HepG2 (cell line): ENCODE measurements at regions not wholly inside any gene's neighbourhood (a gene's known extent, or its start where the extent isn't known, plus 50 kb on each side); places are given as distances from the start of the nearest gene placed in this dataset.

Experiments
- ATAC-seq: fragments of 200-7000 bp; cut with Tn5 transposase; 3 replicates; pipeline ENCODE4 v1.9.1; 2020; ENCODE audit warnings: mild to moderate bottlenecking, moderate library complexity
- BruUV-seq: library from RNA; stranded (reverse); fragments of 400-500 nt; replicated peaks from 2 replicates; lab custom pipeline; 2021; lab: Mats Ljungman, UMichigan
- CTCF ChIA-PET: fragments of 300-600 bp; formaldehyde crosslinking; extraction: SDS; loops from one replicate; lab custom pipeline; 2021; ENCODE audit warnings: low total read pairs, inconsistent platforms, low intra/inter-chr PET ratio; lab: Yijun Ruan, JAX
- POLR2A ChIA-PET: fragments of 350-600 bp; sonication (Branson Sonifier 250); formaldehyde crosslinking; loops from one replicate; lab custom pipeline; 2020; ENCODE audit warnings: antibody characterized with exemption, inconsistent platforms; lab: Yijun Ruan, JAX
- DNase-seq: peaks from one replicate; pipeline ENCODE4 v3.0.0-alpha.2; 2015; ENCODE audit warnings: low spot score
- FAIRE-seq: peaks from 3 replicates; lab custom pipeline; 2011; peaks lifted over from hg19 to GRCh38; lab: Jason Lieb, UNC
- H2AFZ ChIP-seq: one replicate; pipeline ENCODE4 v1.6.1; 2011; ENCODE audit warnings: low read length, inconsistent platforms
- H3K27ac ChIP-seq: fragments of 300-600 bp; 3 replicates; pipeline ENCODE4 v1.8.0; 2011; ENCODE audit warnings: mixed run types, mild to moderate bottlenecking, mixed read lengths, low read length, inconsistent platforms; ENCODE audit not compliant: insufficient read depth; ENCODE audit errors: extremely low read length
- H3K27me3 ChIP-seq, 2 experiments: fragments of 200-600 bp in 1 of 2; 2 replicates in 1 of 2; 3 replicates in 1 of 2; pipeline versions ENCODE4 v1.6.0 to v1.8.0; 2011; ENCODE audit warnings: low read length in 2 of 2, mild to moderate bottlenecking in 2 of 2, moderate library complexity in 2 of 2, inconsistent platforms in 1 of 2; ENCODE audit not compliant: insufficient read depth in 2 of 2, control insufficient read depth in 1 of 2
- H3K36me3 ChIP-seq, 2 experiments: fragments of 200-600 bp in 1 of 2; replicated peaks in 1 of 2; 2 replicates in 1 of 2; 3 replicates in 1 of 2; pipeline versions ENCODE4 v1.5.1 to v1.8.0; 2011; ENCODE audit warnings: low read length in 2 of 2, inconsistent platforms in 1 of 2; ENCODE audit not compliant: insufficient read depth in 2 of 2, control insufficient read depth in 1 of 2
- H3K4me1 ChIP-seq: 2 replicates; pipeline ENCODE4 v1.5.1; 2012; ENCODE audit warnings: low read length, inconsistent platforms; ENCODE audit not compliant: insufficient read depth
- H3K4me2 ChIP-seq: 2 replicates; pipeline ENCODE4 v1.6.0; 2011; ENCODE audit warnings: low read depth, low read length, inconsistent platforms
- H3K4me3 ChIP-seq, 3 experiments: fragments of 200-600 bp in 1 of 3; sonication (generic), shearing (Covaris generic) in 1 of 3; replicated peaks in 1 of 3; 2 replicates each; pipeline ENCODE4 v1.5.1; 2011 to 2016; ENCODE audit warnings: low read length in 3 of 3, inconsistent platforms in 2 of 3, low read depth in 2 of 3, mild to moderate bottlenecking in 2 of 3, control low read depth in 1 of 3, mixed read lengths in 1 of 3; ENCODE audit not compliant: insufficient read depth in 1 of 3
- H3K79me2 ChIP-seq: one replicate; pipeline ENCODE4 v1.6.1; 2011; ENCODE audit warnings: low read length, inconsistent platforms; ENCODE audit not compliant: insufficient read depth
- H3K9ac ChIP-seq: 2 replicates; pipeline ENCODE4 v1.6.0; 2011; ENCODE audit warnings: mild to moderate bottlenecking, low read depth, low read length, inconsistent platforms; ENCODE audit not compliant: insufficient read depth
- H3K9me3 ChIP-seq: 2 replicates; pipeline ENCODE4 v1.5.1; 2012; ENCODE audit warnings: mild to moderate bottlenecking, low read length
- H4K20me1 ChIP-seq: 2 replicates; pipeline ENCODE4 v1.6.0; 2011; ENCODE audit warnings: inconsistent platforms, mild to moderate bottlenecking, low read length, moderate library complexity; ENCODE audit not compliant: insufficient read depth
- FOXA1 ChIP-seq, 2 experiments: fragments of 450-650 bp in 1 of 2; sonication (generic) in 1 of 2; formaldehyde crosslinking in 1 of 2; IDR thresholded peaks; 2 replicates each; pipeline versions ENCODE4 v1.4.0 to v1.6.1; 2016 to 2020; ENCODE audit warnings: missing genetic modification reagents in 1 of 2
- NFYB ChIP-seq: sonication (generic); formaldehyde crosslinking; IDR thresholded peaks from 2 replicates; pipeline ENCODE4 v1.4.0; 2020; ENCODE audit warnings: missing genetic modification reagents
- NFYC ChIP-seq: IDR thresholded peaks from 2 replicates; pipeline ENCODE4 v1.6.1; 2016; ENCODE audit warnings: missing genetic modification reagents, missing compliant biosample characterization
- SRSF4 ChIP-seq: fragments of 200-400 bp; formaldehyde crosslinking; IDR thresholded peaks from one replicate; pipeline ENCODE4 v1.6.1; 2018; ENCODE audit warnings: mild to moderate bottlenecking, low read depth, low read length, moderate library complexity; ENCODE audit not compliant: poor library complexity, severe bottlenecking
- ZC3H13 ChIP-seq: sonication (generic); formaldehyde crosslinking; IDR thresholded peaks from 2 replicates; pipeline ENCODE4 v1.8.1; 2023; ENCODE audit warnings: mild to moderate bottlenecking, missing genetic modification reagents, moderate library complexity
- ZC3H4 ChIP-seq: sonication (generic); formaldehyde crosslinking; IDR thresholded peaks from 2 replicates; pipeline ENCODE4 v1.4.0; 2020; ENCODE audit warnings: missing genetic modification reagents, borderline replicate concordance
- ZEB1 ChIP-seq: IDR thresholded peaks from 2 replicates; pipeline ENCODE4 v1.6.1; 2012; ENCODE audit warnings: mild to moderate bottlenecking, low read depth, inconsistent platforms; ENCODE audit not compliant: insufficient replicate concordance
- ZNF326 ChIP-seq: sonication (generic); formaldehyde crosslinking; IDR thresholded peaks from 2 replicates; pipeline ENCODE4 v1.4.0; 2020; ENCODE audit warnings: missing genetic modification reagents, borderline replicate concordance
- ZNF446 ChIP-seq: sonication (generic); formaldehyde crosslinking; IDR thresholded peaks from 2 replicates; pipeline ENCODE4 v1.5.0; 2020; ENCODE audit warnings: mild to moderate bottlenecking, missing genetic modification reagents
- WGBS: methylation state at CpG from one replicate; pipeline ENCODE4 v1.1.6; 2017; ENCODE audit warnings: low lambda C conversion rate; 5-methylcytosine and 5-hydroxymethylcytosine counted together
- in situ Hi-C: cut with HindIII; loops from 2 replicates; pipeline ENCODE4 v1.10.0; 2017; ENCODE audit warnings: low pct_unique_long_range_greater_than_20kb; ENCODE audit not compliant: extremely low pct_ligation_motif_present
- intact Hi-C: fragments of 100-400 bp; cut with micrococcal nuclease; formaldehyde crosslinking; loops from one replicate; pipeline ENCODE4 v1.10.0; 2022; ENCODE audit not compliant: unreplicated experiment
- TF ChIP-seq, protein P1 (sequence below): sonication (generic); formaldehyde crosslinking; IDR thresholded peaks from 2 replicates; pipeline ENCODE4 v1.5.1; 2020; ENCODE audit warnings: mild to moderate bottlenecking, missing genetic modification reagents
- TF ChIP-seq, protein P2 (sequence below): sonication (generic); formaldehyde crosslinking; IDR thresholded peaks from 2 replicates; pipeline ENCODE4 v1.4.0; 2020; ENCODE audit warnings: mild to moderate bottlenecking, missing genetic modification reagents
- TF ChIP-seq, protein P3 (sequence below): sonication (generic); formaldehyde crosslinking; IDR thresholded peaks from 2 replicates; pipeline ENCODE4 v1.4.0; 2020; ENCODE audit warnings: missing genetic modification reagents

DNA sequence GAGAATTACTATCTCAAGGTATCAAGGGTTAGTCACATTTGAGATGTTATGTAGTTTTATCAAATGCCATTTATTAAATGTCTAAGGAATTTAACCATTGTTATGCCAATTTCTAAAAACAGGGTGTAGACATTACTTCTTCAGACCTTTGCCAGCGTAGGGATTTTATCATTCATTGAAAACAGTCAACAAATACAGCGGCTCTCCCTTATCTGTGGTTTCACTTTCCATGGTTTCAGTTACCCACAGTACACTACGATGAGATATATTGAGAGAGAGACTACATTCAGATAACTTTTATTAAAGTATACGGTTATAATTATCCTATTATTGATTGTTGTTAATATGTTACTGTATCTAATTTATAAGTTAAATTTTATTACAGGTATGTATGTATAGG, 234.7 kb downstream of the TMX3 start:
- Histone ChIP-seq H3K4me2 (no peak overlapping the region), H3K27me3 (no peaks in the 10 kb centered on the region), H3K79me2 (no peaks in the 10 kb centered on the region), H3K9me3 (no peaks in the 10 kb centered on the region), H3K4me3 (no peak overlapping the region), H3K27ac (no peak overlapping the region), H3K9ac (no peak overlapping the region), H2AFZ (no peak overlapping the region), H3K4me1 (no peaks in the 10 kb centered on the region), H4K20me1 (no peaks in the 10 kb centered on the region), H3K36me3 (no peaks in the 10 kb centered on the region)
- no peak for ATAC-seq
- intact Hi-C loops (no loop called here), in situ Hi-C loops (no loop called here)
- FAIRE-seq = no peak
- POLR2A ChIA-PET = no interaction called here
- no peak for DNase-seq
- 19% methylated on average over 4 of the region's 4 CpGs for WGBS
- BruUV-seq = no TSS peak
- CTCF ChIA-PET = no interaction called here
- TF ChIP-seq, protein P1, sequence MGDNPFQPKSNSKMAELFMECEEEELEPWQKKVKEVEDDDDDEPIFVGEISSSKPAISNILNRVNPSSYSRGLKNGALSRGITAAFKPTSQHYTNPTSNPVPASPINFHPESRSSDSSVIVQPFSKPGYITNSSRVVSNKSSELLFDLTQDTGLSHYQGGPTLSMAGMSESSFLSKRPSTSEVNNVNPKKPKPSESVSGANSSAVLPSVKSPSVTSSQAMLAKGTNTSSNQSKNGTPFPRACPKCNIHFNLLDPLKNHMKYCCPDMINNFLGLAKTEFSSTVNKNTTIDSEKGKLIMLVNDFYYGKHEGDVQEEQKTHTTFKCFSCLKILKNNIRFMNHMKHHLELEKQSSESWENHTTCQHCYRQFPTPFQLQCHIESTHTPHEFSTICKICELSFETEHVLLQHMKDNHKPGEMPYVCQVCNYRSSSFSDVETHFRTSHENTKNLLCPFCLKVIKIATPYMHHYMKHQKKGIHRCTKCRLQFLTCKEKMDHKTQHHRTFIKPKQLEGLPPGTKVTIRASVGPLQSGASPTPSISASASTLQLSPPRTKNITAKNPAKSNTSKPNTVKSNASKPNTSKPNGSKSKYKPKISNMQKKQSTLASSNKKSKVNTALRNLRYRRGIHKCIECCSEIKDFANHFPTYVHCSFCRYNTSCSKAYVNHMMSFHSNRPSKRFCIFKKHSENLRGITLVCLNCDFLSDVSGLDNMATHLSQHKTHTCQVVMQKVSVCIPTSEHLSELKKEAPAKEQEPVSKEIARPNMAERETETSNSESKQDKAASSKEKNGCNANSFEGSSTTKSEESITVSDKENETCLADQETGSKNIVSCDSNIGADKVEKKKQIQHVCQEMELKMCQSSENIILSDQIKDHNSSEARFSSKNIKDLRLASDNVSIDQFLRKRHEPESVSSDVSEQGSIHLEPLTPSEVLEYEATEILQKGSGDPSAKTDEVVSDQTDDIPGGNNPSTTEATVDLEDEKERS (CRISPR knock-in tag) = no peak
- no peak for TF ChIP-seq ZNF326
- TF ChIP-seq SRSF4 = no peak
- TF ChIP-seq FOXA1 (IDR thresholded peaks at IDR 0.05) = no peak
- no peak for TF ChIP-seq FOXA1 (CRISPR knock-in tag; IDR thresholded peaks at IDR 0.05)
- TF ChIP-seq ZC3H4 = no peak
- no peak for TF ChIP-seq NFYC (CRISPR knock-in tag)
- no peak for TF ChIP-seq ZC3H13 (CRISPR knock-in tag)
- TF ChIP-seq, protein P2, sequence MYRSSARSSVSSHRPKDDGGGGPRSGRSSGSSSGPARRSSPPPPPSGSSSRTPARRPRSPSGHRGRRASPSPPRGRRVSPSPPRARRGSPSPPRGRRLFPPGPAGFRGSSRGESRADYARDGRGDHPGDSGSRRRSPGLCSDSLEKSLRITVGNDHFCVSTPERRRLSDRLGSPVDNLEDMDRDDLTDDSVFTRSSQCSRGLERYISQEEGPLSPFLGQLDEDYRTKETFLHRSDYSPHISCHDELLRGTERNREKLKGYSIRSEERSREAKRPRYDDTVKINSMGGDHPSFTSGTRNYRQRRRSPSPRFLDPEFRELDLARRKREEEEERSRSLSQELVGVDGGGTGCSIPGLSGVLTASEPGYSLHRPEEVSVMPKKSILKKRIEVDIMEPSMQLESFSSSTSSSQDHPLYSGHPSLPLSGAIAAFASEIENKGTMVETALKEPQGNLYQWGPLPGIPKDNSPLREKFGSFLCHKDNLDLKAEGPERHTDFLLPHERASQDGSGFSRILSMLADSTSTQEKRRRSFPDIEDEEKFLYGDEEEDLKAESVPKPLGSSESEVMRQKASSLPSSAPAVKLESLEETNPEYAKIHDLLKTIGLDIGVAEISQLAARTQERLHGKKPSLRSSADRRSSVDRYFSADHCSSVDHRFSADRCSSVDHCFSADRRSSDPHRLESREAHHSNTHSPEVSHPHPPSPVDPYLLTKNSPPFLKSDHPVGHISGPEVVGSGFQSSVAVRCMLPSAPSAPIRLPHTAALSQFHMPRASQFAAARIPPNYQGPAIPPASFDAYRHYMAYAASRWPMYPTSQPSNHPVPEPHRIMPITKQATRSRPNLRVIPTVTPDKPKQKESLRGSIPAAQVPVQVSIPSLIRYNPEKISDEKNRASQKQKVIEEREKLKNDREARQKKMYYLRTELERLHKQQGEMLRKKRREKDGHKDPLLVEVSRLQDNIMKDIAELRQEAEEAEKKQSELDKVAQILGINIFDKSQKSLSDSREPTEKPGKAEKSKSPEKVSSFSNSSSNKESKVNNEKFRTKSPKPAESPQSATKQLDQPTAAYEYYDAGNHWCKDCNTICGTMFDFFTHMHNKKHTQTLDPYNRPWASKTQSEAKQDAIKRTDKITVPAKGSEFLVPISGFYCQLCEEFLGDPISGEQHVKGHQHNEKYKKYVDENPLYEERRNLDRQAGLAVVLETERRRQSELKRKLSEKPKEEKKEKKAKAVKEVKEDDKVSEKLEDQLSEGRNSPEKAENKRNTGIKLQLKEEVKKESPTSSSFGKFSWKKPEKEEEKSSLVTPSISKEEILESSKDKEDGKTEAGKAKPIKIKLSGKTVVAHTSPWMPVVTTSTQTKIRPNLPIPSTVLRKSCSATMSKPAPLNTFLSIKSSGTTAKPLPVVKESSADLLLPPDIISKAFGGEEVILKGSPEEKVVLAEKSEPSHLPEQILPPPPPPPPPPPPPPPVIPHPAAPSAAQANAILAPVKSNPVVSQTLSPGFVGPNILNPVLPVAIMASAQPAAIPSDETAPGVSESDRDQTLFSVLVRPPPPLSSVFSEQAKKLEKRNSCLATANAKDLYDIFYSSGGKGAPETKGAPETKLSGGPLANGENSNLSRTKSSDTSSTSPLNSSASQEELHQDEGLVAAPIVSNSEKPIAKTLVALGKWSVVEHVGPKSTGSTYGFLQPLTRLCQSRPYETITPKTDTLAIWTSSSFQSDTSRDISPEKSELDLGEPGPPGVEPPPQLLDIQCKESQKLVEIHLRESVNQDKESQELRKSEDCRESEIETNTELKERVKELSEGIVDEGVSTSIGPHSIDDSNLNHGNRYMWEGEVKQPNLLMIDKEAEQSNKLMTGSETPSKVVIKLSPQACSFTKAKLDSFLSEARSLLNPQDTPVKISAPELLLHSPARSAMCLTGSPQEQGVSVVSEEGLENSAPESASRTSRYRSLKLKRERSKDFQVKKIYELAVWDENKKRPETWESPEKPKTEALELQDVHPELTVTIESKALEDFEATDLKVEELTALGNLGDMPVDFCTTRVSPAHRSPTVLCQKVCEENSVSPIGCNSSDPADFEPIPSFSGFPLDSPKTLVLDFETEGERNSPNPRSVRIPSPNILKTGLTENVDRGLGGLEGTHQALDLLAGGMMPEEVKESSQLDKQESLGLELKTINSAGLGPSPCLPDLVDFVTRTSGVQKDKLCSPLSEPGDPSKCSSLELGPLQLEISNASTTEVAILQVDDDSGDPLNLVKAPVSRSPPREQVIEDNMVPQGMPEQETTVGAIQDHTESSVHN (CRISPR knock-in tag) = no peak
- no peak for TF ChIP-seq ZNF446 (CRISPR knock-in tag)
- no peak for TF ChIP-seq ZEB1
- no peak for TF ChIP-seq NFYB (CRISPR knock-in tag)
- TF ChIP-seq, protein P3, sequence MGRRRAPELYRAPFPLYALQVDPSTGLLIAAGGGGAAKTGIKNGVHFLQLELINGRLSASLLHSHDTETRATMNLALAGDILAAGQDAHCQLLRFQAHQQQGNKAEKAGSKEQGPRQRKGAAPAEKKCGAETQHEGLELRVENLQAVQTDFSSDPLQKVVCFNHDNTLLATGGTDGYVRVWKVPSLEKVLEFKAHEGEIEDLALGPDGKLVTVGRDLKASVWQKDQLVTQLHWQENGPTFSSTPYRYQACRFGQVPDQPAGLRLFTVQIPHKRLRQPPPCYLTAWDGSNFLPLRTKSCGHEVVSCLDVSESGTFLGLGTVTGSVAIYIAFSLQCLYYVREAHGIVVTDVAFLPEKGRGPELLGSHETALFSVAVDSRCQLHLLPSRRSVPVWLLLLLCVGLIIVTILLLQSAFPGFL (CRISPR knock-in tag) = no peak
